GM13977 (cell line): ENCODE measurements at regions not wholly inside any gene's neighbourhood (a gene's known extent, or its start where the extent isn't known, plus 50 kb on each side); places are given as distances from the start of the nearest gene placed in this dataset.

ENCODE experiments used
- DNase-seq: peaks from one replicate; pipeline ENCODE4 v3.0.0; 2012; ENCODE audit warnings: low spot score
- CTCF ChIP-seq: IDR thresholded peaks from 2 replicates; pipeline ENCODE4 v1.5.1; 2012; ENCODE audit warnings: mild to moderate bottlenecking, control low read depth; ENCODE audit not compliant: insufficient read depth; ENCODE audit errors: extremely low read depth, missing control alignments
- in situ Hi-C: fragments of 300-500 bp; cut with MboI; formaldehyde crosslinking; loops from one replicate; pipeline ENCODE4 v1.12.0; 2022; ENCODE audit warnings: low sequenced_read_pairs, low pct_unique_long_range_greater_than_20kb, mixed read lengths, inconsistent platforms; ENCODE audit not compliant: unreplicated experiment

- no peak for DNase-seq
- no peak for TF ChIP-seq CTCF
- in situ Hi-C loops, result no loop called here
These were observed 81.4 kb downstream of the ACAA2 start for GRCh38 chr18:49731860-49732311.

DNA sequence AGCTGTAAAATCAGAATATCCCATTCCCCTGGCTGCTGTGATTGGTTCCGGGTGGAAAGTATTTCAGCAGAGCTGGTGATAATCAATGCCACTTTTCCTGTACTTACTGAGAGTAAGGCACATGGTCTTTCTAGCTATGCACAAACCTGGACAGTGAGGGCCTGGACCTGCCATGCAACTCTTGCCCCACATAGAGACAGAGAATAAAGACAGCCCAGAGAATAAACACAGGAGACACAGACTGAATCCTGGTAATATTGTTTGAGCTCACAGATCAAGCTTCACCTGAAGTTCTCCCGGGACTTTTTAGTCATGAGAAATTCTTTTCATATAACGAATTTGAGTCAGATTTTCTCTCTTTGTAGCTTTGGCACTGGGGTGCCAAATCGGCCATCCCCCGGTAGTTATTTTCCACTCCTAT lies 81.9 kb downstream of the ACAA2 start:
- in situ Hi-C loops, result no loop called here
- DNase-seq, result no peak

DNA sequence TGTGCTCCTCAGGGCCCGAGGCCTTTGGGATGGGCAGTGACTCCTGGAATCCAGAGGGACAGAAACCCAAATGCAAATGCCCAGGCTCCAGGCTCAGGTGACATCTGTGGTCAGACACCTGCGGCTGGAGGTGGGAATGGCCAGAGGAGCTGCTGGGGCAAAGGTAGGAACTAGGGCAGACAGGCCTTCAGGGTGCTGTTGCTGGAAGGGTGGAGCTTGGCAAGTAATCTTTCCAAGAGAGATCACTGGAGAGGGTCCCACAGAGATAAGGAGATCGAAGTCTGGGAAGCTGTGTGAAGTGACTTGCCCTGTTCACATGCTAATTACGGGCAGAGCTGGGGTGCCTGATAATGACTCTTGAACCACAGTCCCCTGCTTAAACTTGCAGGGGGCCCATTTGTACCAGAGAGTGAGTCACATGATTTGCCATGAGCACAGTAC lies 82.4 kb downstream of the ACAA2 start:
- no peak for TF ChIP-seq CTCF
- DNase-seq, result no peak
- in situ Hi-C loops, result no loop called here

More for the DNA sequence above, 81.9 kb downstream of the ACAA2 start:
- no peak for TF ChIP-seq CTCF

DNA sequence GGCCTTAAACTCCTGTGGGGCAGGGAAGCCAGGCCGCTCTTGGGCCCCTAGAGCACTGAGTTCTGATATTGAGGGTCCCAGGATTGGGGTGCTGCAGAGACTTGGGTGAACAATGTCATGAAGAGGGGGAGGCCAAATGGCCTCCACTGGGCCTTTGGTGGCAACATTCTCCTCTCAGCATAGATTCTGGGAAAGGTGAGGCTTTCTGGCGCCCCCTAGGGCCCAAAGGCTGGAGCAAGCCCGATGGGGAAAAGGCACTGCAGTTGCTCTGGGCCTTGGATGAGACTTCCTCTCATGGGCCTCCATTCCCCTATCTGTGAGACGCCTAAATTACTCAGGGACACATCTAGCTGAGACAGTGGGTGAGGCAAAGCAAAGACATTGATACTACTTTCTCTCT lies 84.8 kb downstream of the ACAA2 start:
- in situ Hi-C loops, result no loop called here
- peak; percentile 64 for DNase-seq
- TF ChIP-seq CTCF, result peak; percentile 83

GRCh38 chr18:49727816-49728215 lies 85.5 kb downstream of the ACAA2 start:
- in situ Hi-C loops, result no loop called here
- TF ChIP-seq CTCF, result no peak
- DNase-seq, result no peak

DNA sequence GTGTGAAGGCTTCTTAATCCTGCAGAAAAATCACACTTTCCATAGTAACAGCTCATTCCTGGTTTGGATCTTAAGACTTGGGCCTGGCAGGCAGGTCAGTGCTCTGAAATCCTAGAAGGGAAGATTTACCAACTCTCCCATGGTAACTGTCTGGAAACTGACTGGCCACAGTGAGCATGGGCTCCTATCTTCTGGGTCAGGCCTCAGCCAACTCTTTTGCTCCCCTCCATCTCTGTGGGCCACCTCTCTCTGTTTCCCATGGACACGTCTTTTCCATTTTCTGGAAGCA lies 86.7 kb downstream of the ACAA2 start:
- in situ Hi-C loops, result no loop called here
- TF ChIP-seq CTCF, result no peak
- no peak for DNase-seq

DNA sequence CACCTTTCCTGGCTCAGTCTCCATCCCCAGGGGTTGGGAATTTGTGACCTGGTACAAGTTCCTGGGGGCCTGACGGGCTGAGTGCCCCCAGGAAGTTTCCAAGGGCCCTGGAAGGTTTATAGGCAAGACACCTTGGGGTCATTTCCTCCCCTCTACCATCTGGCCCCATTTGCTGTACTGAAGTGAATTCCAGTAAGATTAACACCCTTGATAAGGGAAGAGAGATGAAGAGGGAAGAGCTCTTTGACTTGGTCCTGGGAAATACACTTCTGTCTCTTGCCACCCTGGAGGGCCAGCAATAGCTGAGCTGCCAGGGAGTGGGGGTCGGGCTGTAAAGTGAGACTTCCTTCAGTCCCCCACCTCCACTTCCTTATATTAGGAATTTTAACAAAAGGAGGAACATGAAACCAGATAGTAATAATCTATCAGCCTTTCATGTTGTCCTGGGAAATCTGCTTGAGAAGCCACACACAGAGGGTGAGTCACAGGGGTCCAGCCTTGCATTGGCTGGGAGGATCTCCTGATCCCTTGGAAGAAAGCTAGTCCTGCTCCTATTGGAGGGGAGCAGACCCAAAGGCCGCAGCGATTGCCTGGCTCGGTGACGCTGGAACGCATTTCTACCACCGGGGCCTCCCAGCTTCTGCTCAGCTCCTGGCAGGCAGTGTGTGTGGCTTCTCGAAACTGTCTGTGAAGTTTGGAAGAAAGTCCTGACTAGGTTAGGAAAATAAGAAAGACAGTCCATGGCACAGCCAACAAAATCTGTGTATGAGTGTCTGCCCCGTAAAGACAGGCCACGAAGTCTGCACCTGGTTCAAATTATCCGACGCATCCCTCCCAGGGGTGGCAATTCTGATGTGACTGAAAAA lies 87.3 kb downstream of the ACAA2 start:
- no peak for TF ChIP-seq CTCF
- no peak for DNase-seq
- in situ Hi-C loops, result no loop called here
